ENCODE measurements at regions not wholly inside any gene's neighbourhood (a gene's known extent, or its start where the extent isn't known, plus 50 kb on each side); places are given as distances from the start of the nearest gene placed in this dataset.
"Not testable (repeated sequence)": the region's sequence is repeated elsewhere in the genome, so short reads cannot be mapped to it uniquely, and the experiment has no call there.

GRCh38 chr2:130266836-130267235 lies 68.6 kb upstream of the TUBA3E start:
- TF ChIP-seq CTCF (IDR thresholded peaks at IDR 0.05; ENCODE audit: low read length); EZH2phosphoT487 (IDR thresholded peaks at IDR 0.05; ENCODE audit: low read length); EZH2 (optimal IDR thresholded peaks at IDR 0.05; ENCODE audit: low read depth, low read length): not testable (repeated sequence)

All from MM.1S (cell line).